Spleen (tissue), 11 donors: ENCODE measurements at regions not wholly inside any gene's neighbourhood (a gene's known extent, or its start where the extent isn't known, plus 50 kb on each side); places are given as distances from the start of the nearest gene placed in this dataset.

Experiments
- DNase-seq: peaks from one replicate; pipeline ENCODE4 v3.0.0-alpha.2; 2020
- H3K27ac ChIP-seq, 8 donors: fragments of 200-600 bp; sonication (generic) in 7 of 8; 1 replicate in 4 of 8; 2 replicates in 4 of 8; pipeline versions ENCODE4 v1.5.0 to v1.8.0; 2016 to 2021; ENCODE audit warnings: inconsistent platforms in 4 of 8, mild to moderate bottlenecking in 4 of 8, moderate library complexity in 1 of 8
- H3K27me3 ChIP-seq, 7 donors: fragments of 200-600 bp; sonication (generic) in 6 of 7; replicated peaks in 1 of 7; 1 replicate in 4 of 7; 2 replicates in 3 of 7; pipeline versions ENCODE4 v1.5.0 to v1.8.0; 2016 to 2021; ENCODE audit warnings: inconsistent platforms in 3 of 7, mild to moderate bottlenecking in 1 of 7
- H3K36me3 ChIP-seq, 6 donors: fragments of 200-600 bp; sonication (generic) in 5 of 6; 1 replicate in 4 of 6; 2 replicates in 2 of 6; pipeline versions ENCODE4 v1.5.0 to v1.8.0; 2016 to 2021; ENCODE audit warnings: inconsistent platforms in 2 of 6
- H3K4me1 ChIP-seq, 6 donors: fragments of 200-600 bp; sonication (generic) in 5 of 6; 1 replicate in 3 of 6; 2 replicates in 3 of 6; pipeline versions ENCODE4 v1.5.0 to v1.8.0; 2016 to 2021; ENCODE audit warnings: inconsistent platforms in 3 of 6
- H3K4me3 ChIP-seq, 8 donors: fragments of 200-600 bp; sonication (generic) in 7 of 8; 1 replicate in 4 of 8; 2 replicates in 4 of 8; pipeline versions ENCODE4 v1.5.0 to v1.8.0; 2016 to 2021; ENCODE audit warnings: inconsistent platforms in 4 of 8, mild to moderate bottlenecking in 4 of 8, moderate library complexity in 2 of 8
- H3K9me3 ChIP-seq, 8 donors: fragments of 200-600 bp; sonication (generic) in 7 of 8; 1 replicate in 4 of 8; 2 replicates in 4 of 8; pipeline versions ENCODE4 v1.5.0 to v1.8.0; 2016 to 2021; ENCODE audit warnings: inconsistent platforms in 4 of 8
- POLR2A ChIP-seq, 3 donors: fragments of 450-650 bp; IDR thresholded peaks; one replicate each; pipeline ENCODE4 v1.5.1; 2017; ENCODE audit warnings: antibody characterized with exemption in 3 of 3, mild to moderate bottlenecking in 1 of 3
- POLR2AphosphoS5 ChIP-seq, 3 donors: sonication (generic); formaldehyde crosslinking; IDR thresholded peaks; one replicate each; pipeline ENCODE4 v1.5.1; 2017; ENCODE audit warnings: antibody characterized with exemption in 3 of 3
- WGBS, 5 donors: extraction: QIAGEN DNeasy Blood & Tissue Kit in 3 of 5; methylation state at CpG; one replicate each; pipeline versions ENCODE4 v1.1.5 to v1.1.7; 2013 to 2018; 5-methylcytosine and 5-hydroxymethylcytosine counted together
- intact Hi-C: fragments of 100-400 bp; cut with DNase I; formaldehyde crosslinking; loops from one replicate; pipeline ENCODE4 v1.15.0; 2023; ENCODE audit warnings: low total_unique reads
- TF ChIP-seq, protein P1 (sequence below), 11 experiments: fragments of 200-600 bp in 7 of 11; fragments of 450-650 bp in 4 of 11; sonication (generic) in 4 of 11; IDR thresholded peaks in 8 of 11; conservative IDR thresholded peaks in 3 of 11; 1 replicate in 7 of 11; 2 replicates in 4 of 11; pipeline versions ENCODE4 v1.4.0 to v1.8.0; 2016 to 2021; ENCODE audit warnings: antibody characterized with exemption in 11 of 11, inconsistent platforms in 4 of 11, mild to moderate bottlenecking in 1 of 11
- donor health status: healthy with polysubstance abuse.
- donor health status: DM: no; HTN: no; CAD: no; lungs with moderate emphysema.
- donor health status: DM: no; HTN: no; CAD: no.
- donor health status: Bipolar disorder and iron deficiency.
- donor health status: healthy.
- donor health status: DM: no; HTN: no; CAD: no.
- donor health status: DM: yes; HTN: yes; CAD: no.

DNA sequence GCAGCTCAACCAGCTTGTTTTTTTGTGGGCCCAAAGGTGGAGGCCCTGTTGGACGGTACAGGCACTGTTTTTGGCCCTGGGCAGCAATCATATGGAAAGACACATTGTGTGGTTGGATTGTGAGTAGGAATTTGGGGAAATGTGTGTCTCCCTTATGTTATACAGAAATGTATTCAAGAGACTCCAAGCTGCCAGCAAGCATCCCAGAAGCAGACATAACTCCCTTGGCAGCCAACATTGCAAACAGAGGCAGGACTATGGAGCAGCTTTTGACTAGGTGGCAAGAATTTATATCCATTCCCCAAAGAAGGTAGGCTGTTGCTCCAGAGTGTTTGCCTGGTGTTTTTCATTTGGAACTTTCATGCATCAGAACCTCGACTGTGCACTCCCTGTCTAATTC, 104.9 kb downstream of the BUB3 start:
- Histone ChIP-seq H3K27me3 (no peaks in the 10 kb centered on the region), H3K4me3 (no peak overlapping the region), H3K36me3 (no peaks in the 10 kb centered on the region), H3K4me1 (no peaks in the 10 kb centered on the region), H3K27ac (no peak overlapping the region), H3K9me3 (no peaks in the 10 kb centered on the region)
- TF ChIP-seq, protein P1, sequence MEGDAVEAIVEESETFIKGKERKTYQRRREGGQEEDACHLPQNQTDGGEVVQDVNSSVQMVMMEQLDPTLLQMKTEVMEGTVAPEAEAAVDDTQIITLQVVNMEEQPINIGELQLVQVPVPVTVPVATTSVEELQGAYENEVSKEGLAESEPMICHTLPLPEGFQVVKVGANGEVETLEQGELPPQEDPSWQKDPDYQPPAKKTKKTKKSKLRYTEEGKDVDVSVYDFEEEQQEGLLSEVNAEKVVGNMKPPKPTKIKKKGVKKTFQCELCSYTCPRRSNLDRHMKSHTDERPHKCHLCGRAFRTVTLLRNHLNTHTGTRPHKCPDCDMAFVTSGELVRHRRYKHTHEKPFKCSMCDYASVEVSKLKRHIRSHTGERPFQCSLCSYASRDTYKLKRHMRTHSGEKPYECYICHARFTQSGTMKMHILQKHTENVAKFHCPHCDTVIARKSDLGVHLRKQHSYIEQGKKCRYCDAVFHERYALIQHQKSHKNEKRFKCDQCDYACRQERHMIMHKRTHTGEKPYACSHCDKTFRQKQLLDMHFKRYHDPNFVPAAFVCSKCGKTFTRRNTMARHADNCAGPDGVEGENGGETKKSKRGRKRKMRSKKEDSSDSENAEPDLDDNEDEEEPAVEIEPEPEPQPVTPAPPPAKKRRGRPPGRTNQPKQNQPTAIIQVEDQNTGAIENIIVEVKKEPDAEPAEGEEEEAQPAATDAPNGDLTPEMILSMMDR (IDR thresholded peaks at IDR 0.05 in 8 of 11, conservative IDR thresholded peaks at IDR 0.05 in 3 of 11): no peak
- TF ChIP-seq POLR2A (IDR thresholded peaks at IDR 0.05) (no peak), POLR2AphosphoS5 (IDR thresholded peaks at IDR 0.05) (no peak)
- DNase-seq: no peak
- intact Hi-C loops: no loop called here
- WGBS, 5 donors: 73 to 93% (median 82%) methylated on average over 2 of the region's 2 CpGs

DNA sequence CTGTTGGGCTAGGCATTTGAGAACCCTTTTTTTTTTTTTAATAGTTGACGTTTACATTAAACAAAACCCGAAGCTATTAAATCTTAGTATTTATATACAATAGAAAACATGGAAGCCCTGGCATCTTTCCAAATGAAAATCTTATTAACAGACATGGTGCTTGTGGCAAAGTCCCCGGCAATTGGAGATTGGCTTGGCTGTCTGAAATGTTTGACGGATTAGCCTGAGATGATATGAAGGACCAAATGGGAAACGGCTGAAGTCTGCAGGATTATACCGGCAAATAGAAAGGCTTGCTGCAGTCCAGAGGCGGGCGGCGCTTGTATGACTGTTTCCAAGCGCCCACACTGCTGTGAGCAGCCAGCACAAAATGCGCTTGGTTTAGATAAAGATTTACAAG, 105.6 kb downstream of the BUB3 start:
- intact Hi-C loops: no loop called here
- Histone ChIP-seq H3K27ac (no peak overlapping the region), H3K36me3 (no peaks in the 10 kb centered on the region), H3K4me3 (no peak overlapping the region), H3K4me1 (no peaks in the 10 kb centered on the region), H3K9me3 (no peaks in the 10 kb centered on the region), H3K27me3 (no peaks in the 10 kb centered on the region)
- TF ChIP-seq POLR2AphosphoS5 (IDR thresholded peaks at IDR 0.05) (no peak), POLR2A (IDR thresholded peaks at IDR 0.05) (no peak)
- TF ChIP-seq, protein P1 (IDR thresholded peaks at IDR 0.05 in 8 of 11, conservative IDR thresholded peaks at IDR 0.05 in 3 of 11): no peak
- no peak for DNase-seq
- 92 to 97% (median 95%) methylated on average over 11 of the region's 11 CpGs for WGBS, 5 donors

DNA sequence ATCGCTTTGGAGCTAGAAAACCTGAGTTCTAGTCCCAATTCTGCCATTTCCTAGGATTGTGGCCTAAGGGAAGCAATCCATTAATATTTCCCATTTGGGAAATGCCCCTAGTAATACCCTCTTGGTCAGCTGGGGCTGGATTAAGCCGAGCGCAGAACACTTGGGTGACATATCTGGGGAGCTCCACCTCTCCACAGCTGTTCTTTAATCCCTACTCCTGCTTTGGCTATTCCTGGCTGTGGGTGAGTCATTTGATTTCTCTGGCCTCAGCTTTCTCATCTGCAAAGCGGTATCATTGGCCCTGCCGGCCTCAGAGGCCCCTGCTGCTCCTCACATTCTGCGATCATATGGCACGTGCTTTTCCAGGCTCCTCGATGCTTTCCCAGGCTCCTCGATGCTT, 108.3 kb downstream of the BUB3 start:
- WGBS, 5 donors: 86 to 96% (median 93%) methylated on average over 9 of the region's 9 CpGs
- Histone ChIP-seq H3K36me3 (no peaks in the 10 kb centered on the region), H3K9me3 (no peaks in the 10 kb centered on the region), H3K27me3 (no peaks in the 10 kb centered on the region), H3K4me1 (no peaks in the 10 kb centered on the region), H3K4me3 (no peak overlapping the region), H3K27ac (no peak overlapping the region)
- no peak for DNase-seq
- TF ChIP-seq, protein P1 (IDR thresholded peaks at IDR 0.05 in 8 of 11, conservative IDR thresholded peaks at IDR 0.05 in 3 of 11): no peak
- no peak for TF ChIP-seq POLR2AphosphoS5 (IDR thresholded peaks at IDR 0.05)
- no peak for TF ChIP-seq POLR2A (IDR thresholded peaks at IDR 0.05)
- intact Hi-C loops: no loop called here

DNA sequence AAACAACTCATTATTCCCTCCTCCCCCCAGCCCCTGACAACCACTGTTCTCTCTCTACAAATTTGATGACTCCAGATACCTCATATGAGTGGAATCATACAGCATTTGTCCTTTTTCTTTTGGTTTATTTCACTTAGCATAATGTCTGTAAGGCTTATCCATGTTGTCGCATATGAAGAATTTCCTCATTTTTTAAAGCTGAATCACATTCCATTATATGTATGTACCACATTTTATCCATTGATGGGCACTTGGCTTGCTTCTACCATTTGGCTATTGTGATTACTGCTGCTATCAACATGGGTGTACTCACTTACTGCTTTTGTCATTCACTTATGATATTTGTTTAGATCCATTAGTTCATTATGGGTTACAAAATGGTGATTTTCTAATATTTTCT, 112.8 kb downstream of the BUB3 start:
- no peaks in the 10 kb centered on the region for H3K27me3 ChIP-seq
- intact Hi-C loops: no loop called here
- 90 to 98% (median 96%) methylated on average over 1 of the region's 1 CpG for WGBS, 5 donors
- TF ChIP-seq POLR2AphosphoS5 (IDR thresholded peaks at IDR 0.05) (no peak), POLR2A (IDR thresholded peaks at IDR 0.05) (no peak)
- TF ChIP-seq, protein P1 (IDR thresholded peaks at IDR 0.05 in 8 of 11, conservative IDR thresholded peaks at IDR 0.05 in 3 of 11): no peak
- no peaks in the 10 kb centered on the region for H3K9me3 ChIP-seq
- no peaks in the 10 kb centered on the region for H3K36me3 ChIP-seq
- no peaks in the 10 kb centered on the region for H3K4me1 ChIP-seq
- DNase-seq: no peak
- H3K4me3 ChIP-seq: no peak overlapping the region
- H3K27ac ChIP-seq: no peak overlapping the region
